Fibroblast of skin of left quadriceps (primary cell): ENCODE measurements at regions not wholly inside any gene's neighbourhood (a gene's known extent, or its start where the extent isn't known, plus 50 kb on each side); places are given as distances from the start of the nearest gene placed in this dataset.

Experiments used
- DNase-seq, 2 experiments: peaks; one replicate each; pipeline ENCODE4 v3.0.0-alpha.2; 2013; ENCODE audit warnings: low read depth in 2 of 2

DNA sequence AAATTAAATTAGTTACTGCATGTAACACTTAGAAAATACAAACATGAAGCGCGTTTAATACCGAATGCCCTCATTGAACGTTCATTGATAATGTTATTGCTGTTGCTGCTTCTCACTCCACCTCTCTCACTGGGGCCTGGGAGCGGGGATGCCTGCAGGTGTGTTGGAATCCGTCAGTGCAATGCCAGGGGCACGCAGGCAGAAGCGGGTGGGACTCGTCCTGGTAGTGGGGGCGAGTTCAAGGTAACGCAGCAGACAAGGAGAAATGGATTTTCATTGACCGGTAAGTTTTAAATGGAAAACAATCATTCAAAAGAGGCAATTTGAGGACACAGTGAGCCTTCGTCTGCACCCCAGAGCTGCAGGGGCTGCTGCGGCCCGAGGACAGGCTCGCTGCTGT is 71.2 kb upstream of the AFDN start:
- DNase-seq, result no peak

DNA sequence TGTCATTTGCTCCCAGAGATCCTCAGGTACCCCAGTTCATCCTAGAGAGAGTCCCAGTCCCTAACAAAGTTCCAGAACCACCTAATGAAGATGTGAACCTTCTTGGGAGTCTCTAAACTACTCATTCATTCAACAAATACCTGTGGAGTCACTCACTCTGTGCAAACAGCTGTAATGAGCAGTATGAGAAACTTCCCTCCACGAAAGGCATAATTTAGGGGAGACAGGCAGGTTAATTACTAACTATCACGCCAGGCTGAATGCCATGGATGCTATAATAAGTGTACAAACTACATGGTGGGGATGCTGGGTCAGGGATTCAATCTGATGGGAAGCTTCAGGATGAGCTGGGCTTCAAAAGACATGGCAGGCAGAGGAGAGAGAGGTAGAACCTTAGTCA is 70.1 kb upstream of the AFDN start:
- DNase-seq, result no peak

DNA sequence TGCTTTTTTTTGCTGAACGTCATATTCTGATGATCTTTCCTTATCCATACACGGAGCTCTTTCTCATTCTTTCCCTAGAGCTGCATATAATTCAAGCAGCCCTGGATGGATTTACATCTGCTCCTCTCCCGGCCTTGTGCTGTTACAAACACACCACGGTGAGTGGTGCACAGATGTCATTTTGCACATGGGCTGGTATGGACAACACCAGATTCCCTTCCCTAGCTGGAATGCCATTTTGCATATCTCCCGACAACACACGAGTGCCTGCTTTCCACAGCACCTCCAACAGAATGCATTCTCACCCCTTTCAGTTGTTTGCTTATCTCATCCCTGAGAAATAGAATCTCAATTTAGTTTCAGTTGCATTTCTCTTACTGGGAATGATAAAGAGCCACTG is 69.5 kb upstream of the AFDN start:
- DNase-seq, result no peak

DNA sequence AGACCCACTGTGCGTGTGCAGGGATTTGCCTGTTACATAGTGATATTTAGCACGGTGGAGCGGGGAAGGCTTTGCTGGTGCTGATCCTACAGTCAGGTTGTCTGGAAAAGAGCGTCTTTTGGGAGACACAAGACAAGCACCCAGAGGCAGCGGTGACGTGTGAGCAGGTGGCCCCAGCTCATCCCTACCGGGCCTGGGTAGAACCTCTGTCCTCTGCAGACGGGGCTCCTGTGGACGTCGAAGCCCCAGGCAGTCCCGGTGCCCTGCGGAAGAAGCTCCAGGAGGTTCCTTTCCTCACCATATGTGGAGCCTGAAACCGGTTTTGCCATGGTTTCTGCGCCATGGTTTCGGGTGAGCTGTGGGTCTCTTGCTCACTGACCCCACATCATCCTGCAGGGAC is 68.9 kb upstream of the AFDN start:
- DNase-seq, result no peak

DNA sequence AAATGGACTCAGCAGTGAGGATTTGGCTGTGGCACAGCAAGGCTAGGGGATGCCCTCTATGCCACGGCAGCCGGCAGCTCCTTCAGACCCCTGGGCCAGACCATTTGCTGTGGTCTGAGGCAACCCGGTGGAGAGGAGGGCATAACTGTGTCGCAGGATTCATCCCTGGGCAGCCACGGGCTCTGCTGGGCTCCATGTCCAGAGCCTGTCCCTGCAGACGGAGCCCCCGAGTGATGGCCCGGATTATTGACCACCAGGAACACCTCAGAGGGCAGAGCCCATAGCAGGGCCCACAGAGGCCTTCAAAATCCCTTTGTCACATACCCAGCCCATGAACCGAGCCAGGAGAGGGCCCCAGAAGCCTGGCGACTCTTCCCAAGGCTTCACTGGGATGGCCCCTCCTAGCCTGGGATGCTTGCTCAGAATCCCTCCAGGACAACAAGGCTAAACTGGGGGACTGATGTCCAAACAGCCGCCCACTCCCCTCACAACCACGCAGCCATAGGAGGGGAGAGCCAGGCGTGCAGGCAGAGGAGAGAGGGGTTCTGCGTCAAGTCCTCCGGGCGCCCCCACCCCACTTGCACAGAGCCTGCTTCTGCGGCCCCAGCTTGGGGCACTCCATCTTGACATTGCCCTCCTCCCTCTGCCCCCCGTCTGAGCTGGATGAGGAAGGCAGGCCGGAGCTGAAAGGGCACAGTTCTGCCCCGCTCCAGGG is 68.2 kb upstream of the AFDN start:
- DNase-seq, result no peak

DNA sequence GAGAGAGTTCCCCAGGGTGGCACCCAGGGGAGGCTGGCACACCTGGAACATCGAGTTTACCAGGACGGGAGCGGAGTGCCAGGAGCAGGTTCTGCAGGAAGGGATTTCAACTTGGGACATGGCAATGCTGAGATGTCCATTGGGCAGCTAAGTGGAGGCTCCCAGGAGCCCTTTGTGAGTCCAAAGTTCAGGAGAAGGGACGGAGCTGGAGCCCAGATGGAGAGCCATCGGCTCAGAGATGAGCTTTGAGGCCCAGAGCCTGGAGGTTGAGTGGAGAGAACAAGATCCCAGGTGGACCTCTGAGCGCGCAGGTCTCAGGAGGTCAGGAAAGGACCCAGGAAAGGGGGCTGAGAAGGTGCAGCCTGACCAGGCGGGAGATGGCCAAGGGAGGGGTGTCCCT is 67.5 kb upstream of the AFDN start:
- DNase-seq, result no peak

DNA sequence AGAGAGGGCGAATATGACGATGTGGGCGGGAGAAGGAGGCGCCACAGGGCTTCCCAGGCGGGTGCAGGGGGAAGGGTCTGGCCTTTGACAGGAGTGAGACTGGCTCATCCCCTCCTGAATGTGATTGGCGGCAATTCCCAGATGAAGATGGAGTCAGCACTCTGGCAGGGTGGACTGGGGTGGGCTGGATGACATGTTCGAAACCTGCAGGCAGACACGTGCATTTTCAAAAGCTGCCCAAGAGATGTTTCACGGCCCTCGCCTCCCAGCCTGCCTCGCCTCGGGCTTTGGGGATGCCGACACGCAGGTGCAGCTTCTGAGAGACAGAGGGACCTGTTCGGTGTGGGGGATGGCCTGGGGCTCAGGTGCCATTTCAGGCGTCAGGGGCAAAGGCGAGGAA is 66.8 kb upstream of the AFDN start:
- no peak for DNase-seq

DNA sequence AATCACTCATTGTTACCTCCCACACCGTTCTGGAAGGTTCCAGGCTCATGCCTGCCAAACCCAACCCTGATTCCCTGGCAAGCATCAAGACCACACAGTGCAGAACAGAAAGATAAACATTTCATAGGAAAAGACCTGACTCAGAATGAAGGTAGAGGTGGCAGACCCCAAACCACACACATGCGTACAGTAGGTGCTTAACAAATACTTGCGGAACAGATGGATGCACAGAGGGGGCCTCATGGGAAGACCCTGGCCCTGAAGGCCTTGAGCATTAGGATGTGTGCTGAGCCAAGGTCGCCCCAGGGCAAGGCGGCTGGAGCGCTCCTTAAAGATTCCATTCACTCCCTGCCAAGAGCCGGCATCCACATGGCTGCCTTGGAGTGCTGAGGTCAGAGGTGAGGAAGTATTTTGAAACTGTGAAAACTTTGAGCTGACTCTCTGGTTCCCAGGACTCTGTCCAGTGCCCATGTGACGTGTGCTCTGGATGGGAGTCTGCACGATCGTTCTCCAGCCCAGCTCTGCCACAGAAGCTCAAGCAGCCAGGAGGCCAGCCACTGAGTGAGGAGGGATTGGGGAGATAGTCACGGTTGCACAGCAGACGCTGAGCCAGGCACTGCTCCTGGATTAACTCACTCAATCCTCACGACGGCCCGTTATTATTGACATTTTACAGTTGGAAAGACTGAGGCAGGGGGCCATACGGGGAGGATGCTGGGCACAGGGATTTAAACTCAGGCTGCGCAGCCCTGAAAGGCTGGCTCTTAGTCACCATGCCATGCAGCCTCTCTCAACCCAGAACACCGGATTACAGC is 65.5 kb upstream of the AFDN start:
- no peak for DNase-seq

DNA sequence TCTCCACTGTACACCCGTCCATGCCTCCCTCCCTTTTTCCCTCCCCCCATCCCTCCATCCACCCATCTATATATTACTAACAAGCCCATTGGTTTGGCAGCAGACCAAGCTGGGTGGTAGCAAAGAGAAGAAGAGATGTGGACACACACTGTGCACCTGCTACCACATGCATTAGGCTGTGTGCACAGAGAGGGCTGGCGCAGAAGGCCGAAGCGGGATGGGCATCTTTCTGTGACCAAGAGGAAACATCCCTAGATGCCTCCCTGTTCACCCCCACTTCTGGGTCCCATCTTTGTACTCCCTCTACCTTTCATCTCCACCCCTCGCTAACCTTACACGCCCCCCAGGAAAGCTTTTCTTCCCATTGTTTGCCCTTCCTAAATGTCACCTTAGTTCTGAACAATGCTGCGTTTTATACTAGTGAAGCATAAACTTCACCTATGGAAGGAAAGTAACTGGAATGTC is 64.9 kb upstream of the AFDN start:
- no peak for DNase-seq

DNA sequence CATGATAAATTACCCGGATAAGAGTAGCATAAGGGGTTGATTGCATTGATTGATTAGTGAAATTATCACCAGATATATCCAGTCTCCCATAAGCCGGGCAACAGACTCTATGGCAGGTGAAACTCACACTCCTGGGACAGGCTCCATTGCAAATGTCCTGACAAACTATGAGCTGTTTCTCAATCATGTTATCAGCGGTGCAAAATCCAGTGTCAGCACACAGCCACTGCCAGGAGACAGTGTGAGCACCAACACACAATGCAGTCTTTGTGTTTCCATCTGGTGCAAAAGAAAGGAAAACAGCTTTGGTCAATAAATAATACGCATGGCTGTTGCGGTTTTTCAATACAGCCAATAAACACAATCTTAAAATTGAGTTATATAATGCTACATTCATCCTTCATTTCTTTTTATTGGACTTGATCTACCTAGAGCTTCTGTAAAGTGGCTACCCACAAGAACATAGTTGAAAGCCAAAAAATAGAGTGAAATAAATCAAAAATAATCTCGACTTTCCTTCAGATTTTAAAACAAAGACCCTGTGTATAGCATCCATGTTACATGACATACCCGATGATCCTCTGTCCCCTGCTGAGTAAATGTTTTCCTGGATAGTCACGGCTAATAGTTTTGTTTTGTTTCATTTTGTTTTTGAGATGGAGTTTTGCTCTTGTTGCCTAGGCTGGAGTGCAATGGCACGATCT is 64.3 kb upstream of the AFDN start:
- no peak for DNase-seq

DNA sequence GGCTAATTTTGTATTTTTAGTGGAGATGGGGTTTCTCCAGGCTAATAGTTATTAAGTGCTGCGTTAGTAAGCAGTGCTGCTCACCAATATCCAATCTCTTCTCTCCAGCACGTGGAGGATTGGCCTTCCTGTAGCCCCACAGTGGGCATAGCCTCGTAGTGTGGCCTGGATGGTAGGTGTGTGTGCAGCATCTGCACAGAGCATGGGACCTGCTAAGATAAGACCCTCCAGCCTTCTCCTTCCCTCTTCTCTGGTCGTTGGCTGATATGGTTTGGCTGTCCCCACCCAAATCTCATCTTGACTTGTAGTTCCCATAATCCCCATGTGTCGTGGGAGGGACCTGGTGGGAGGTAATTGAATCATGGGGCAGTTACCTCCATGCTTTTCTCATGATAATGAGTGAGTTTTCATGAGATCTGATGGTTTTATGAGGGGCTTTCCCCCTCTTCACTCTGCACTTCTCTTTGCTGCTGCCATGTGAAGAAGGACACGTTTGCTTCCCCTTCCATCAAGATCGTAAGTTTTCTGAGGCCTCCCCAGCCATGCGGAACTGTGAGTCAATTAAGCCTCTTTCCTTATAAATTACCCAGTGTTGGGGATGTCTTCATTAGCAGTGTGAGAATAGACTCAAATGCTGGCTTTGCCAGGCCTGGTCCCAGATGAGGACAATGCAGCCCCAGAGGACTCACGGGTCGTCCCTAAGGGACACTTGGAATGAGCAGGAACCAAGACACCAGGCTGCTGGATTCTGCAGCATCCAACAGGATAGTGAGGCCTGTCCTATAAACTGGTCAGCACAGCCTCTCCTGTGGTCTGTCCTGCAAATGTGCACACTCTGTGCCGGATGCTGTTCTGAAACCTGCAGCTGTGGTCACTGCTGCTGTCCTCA is 63.4 kb upstream of the AFDN start:
- DNase-seq, result no peak

DNA sequence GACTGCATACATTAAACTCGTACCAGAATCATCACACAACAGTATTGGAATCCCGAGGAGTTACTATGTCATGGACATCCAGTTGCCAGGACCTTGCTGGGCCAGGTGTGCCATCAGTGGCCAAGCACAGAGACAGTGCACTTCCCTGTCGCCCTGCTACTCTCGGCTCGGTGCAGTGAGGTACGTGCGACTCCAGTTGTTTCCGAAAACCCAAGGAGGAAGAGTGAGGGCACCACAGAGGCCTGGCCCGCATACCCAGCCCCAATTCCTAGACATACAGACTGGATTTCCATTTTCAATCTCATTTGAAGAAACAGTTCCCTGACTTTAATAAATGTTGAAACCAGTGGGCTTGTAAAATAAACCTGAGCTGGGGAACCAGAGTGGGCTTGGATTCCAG is 62.5 kb upstream of the AFDN start:
- no peak for DNase-seq

DNA sequence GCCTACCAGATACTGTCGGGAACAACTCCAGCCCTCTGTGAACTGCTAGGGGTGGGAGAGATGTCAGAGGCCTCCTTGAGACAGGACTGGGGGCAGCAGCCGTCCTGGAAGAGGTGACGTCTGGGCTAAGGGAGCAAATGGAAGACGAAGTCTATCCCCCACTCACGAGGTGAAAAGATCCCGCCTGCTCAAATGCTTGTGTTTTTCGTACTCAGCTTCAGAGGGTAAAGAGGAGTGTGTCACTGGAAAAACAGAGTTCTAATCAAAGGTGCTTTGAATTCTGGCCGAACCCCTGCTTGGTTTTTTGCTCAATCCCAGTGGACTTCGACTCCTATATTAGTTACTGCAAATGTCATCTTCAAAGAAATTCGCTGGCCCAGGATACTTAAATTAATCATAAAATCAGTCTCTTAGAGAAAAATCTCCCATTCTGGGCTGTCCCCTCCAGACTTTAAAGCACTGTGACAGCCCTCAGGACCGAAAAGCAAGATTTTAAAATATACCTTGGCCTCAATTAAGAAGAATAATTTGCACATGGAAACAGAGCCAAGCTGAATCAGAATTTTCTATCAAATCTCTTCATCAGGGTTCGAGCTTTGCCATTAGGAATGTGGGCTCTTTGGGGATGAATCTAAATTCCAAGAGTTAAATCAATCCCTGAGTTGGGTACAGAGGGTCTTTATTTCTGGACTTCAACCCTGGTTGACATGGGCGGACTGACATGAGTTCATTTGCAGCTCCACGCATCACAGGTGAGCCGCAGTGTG is 61.8 kb upstream of the AFDN start:
- no peak for DNase-seq

DNA sequence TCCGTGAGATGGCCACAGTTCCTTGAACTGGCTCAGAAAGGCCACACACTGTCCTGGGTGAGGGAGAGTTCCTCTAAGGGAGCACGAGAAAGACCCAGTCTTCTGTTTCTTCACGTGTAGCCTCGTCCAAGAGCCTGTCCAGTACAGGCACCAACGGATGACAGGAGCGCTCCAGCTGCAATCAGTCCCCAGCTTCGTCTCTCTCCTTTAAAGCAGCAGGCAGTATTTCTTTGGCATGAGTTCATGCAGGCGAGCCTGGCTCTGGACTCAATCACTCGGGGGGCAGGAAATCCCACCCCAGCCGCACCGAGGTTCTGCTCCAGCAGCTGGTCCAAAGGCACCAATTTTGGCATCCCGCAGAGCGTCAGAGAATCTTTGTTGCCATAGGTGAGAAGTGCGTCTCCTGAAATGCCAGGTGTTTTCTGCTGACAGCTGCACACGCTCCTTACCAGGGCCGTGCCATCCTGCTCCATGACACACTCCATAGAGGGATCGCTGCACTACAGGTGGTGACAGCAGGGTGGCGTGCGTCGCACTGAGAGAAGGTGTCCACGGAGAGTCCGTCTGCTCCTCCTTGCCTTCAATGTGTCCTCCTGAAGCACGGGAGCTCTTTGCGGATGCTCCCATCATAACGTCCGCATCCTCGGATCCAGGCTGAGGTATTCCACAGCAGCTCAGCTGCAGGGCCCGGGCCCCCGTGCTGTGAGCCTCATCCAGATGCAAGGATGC is 59.6 kb upstream of the AFDN start:
- no peak for DNase-seq

DNA sequence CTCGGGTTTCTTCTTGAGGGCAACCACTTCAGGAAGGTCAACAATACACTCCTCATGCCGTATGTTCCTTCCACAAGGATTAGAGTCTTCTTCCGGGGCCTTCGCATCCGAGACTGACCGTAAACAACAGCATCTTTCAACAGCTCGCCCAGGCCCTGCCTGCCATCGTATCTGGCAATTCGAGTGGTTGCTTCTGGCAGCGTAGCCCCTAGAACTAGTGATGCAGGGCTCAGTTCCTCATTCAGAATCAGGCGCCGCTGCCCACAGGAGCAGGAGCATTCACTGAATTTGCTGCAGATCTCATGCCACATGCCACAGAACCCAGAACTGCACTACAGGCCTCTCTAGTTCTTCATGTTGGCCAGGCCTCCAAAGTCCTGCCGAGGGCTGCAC is 59.0 kb upstream of the AFDN start:
- DNase-seq, result no peak

DNA sequence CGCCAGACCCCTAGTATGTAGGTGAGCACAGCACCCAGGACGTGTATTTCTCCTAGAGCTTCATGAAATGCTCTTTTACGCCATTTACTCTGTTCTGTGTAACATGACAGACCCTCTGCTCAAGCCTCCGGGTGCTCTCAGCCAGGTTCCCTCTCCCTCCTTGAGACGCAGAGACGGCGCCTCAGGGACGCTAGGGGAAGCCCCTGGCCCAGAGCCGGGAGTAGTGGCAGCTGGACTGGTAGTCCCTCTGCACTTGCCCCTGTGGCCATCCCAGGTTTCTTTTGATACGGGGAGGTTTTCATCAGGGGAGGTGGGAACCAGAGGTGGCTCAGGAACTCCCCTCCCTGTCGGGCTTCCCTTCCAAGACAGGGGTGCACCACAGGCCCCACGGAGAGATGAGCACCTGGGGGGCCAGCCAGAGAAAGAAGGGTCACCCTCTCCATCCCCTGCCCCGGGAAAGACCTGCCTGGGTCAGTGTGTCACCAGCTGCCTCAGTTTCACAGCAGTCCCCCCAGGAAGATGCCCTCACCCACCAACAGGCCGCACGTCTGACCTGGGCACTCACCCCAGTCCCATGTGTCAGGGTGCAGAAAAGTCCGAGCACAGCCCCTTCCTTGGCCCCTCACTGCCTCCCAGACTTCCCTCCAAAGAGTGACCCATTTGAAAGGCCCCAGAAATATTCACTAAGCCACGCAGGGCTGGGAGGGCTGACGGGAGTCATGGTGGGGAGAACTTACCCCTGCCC is 58.1 kb upstream of the AFDN start:
- DNase-seq, result no peak

DNA sequence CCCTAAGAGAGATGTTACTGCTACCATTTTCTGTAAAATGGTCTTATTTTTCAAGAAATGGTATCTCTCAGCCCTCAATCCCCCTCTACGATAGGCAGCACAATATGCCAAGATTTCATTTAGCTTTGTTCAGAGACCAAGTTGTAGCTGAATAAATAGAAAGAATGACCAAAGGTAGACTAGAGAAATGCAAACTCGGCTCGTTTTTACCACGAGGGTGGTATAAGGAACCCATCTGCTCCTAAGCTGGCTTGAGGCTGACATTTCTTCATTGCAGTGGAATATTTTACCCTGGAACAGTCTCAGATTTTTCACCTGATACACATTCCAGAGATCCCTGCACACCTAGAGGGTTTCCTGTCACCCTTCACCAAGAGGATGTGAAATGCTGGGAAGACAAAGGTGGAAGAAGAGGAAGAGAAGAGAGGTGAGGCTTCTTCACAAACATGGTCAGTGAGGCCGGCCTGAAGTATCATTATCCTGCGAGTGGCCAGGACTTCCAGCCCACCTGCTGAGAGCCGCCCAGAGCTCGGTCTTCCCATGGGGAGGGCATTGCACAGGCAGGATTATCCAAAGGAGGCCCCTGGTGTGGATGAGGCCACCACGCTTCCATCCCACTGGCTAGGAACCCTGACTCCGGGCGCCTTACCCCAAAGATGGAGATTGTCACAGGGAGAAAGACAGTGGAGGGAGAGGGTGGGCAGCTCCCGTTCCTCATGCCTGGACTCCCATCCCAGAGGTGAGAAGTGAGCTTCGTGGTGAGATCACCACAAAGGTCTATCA is 57.1 kb upstream of the AFDN start:
- no peak for DNase-seq

DNA sequence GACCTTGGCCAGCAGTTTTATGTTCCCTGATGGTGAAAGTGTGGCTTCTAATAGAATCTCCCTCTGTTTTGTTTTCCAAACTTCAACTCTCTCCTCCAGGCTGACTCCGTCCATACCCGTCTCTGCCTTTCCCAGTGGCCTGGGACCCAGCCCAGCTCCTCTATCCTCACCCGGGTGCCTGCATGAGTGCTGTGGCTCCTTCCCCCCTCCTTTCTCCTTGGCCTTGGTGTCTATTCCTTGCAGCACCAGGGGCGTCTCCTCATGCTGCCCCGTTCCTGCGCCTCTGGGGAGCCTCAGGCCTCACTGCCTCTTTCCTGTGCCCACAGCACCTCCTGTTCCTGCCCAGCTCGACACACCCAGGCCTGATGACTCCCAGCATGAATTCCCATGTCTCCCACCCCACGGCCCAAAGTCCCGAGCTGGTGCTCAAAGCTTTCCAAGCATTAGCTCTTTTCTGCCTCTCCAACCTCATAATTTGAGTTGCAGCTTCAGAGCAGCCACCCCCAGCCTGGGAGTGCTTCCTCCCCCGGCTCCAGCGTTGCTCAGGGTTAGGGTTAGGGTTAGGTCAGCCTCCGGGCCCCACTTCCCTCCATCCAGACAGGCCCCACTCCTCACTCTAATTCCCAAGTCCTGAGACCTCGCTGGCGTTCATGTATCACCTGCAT is 56.3 kb upstream of the AFDN start:
- DNase-seq, result no peak
